ENCODE measurements at regions not wholly inside any gene's neighbourhood (a gene's known extent, or its start where the extent isn't known, plus 50 kb on each side); places are given as distances from the start of the nearest gene placed in this dataset.

DNA sequence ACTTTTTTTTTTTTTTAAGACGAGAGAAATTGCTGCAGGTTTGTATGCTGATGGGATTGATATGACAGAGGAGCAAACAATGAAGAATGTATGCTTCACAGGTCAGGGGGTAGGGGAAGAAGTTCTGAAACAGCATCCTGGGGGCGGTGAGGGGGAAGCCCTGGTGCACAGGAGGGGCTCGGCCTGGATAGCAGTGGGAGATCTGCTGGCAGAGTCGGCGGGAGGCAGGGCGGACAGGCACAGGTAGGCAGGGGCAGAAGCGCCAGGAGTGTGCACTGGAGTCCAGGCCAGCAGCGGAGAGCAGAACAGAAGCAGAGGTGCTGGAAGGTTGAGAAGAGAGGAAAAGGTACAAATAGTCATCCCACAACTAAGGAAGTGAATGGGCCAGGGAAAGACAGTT lies 175.4 kb downstream of the SNX10 start:
- TF ChIP-seq, protein P1, sequence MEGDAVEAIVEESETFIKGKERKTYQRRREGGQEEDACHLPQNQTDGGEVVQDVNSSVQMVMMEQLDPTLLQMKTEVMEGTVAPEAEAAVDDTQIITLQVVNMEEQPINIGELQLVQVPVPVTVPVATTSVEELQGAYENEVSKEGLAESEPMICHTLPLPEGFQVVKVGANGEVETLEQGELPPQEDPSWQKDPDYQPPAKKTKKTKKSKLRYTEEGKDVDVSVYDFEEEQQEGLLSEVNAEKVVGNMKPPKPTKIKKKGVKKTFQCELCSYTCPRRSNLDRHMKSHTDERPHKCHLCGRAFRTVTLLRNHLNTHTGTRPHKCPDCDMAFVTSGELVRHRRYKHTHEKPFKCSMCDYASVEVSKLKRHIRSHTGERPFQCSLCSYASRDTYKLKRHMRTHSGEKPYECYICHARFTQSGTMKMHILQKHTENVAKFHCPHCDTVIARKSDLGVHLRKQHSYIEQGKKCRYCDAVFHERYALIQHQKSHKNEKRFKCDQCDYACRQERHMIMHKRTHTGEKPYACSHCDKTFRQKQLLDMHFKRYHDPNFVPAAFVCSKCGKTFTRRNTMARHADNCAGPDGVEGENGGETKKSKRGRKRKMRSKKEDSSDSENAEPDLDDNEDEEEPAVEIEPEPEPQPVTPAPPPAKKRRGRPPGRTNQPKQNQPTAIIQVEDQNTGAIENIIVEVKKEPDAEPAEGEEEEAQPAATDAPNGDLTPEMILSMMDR (conservative IDR thresholded peaks at IDR 0.05; ENCODE audit: low read depth, low read length), result no peak
- no peak for TF ChIP-seq FOS (IDR thresholded peaks at IDR 0.05; ENCODE audit: low read depth, low read length)
- no peak for TF ChIP-seq MXI1 (IDR thresholded peaks at IDR 0.05; ENCODE audit: borderline replicate concordance, low read depth, low read length)
- no peak for TF ChIP-seq CEBPB (IDR thresholded peaks at IDR 0.05; ENCODE audit: low read depth, low read length)
- no peak for TF ChIP-seq USF2 (IDR thresholded peaks at IDR 0.05; ENCODE audit: low read depth, low read length)
- no peak for TF ChIP-seq POLR2A (IDR thresholded peaks at IDR 0.05; ENCODE audit: low read depth, low read length)
- no peak for TF ChIP-seq MAZ (IDR thresholded peaks at IDR 0.05; ENCODE audit: borderline replicate concordance, low read depth, low read length)
- no peak for TF ChIP-seq RAD21 (IDR thresholded peaks at IDR 0.05; ENCODE audit: low read length)
- no peak for TF ChIP-seq ELK1 (IDR thresholded peaks at IDR 0.05; ENCODE audit: borderline replicate concordance, low read depth, low read length)
- no peak for TF ChIP-seq CHD1 (IDR thresholded peaks at IDR 0.05; ENCODE audit: low read depth, low read length)
- no peak for TF ChIP-seq RFX5 (IDR thresholded peaks at IDR 0.05; ENCODE audit: low read depth, low read length)
- TF ChIP-seq SMC3 (IDR thresholded peaks at IDR 0.05; ENCODE audit: low read depth, low read length), result no peak
- no peak for TF ChIP-seq BHLHE40 (IDR thresholded peaks at IDR 0.05; ENCODE audit: low read depth, low read length)
